Uterus (tissue), 3 donors: ENCODE measurements at regions not wholly inside any gene's neighbourhood (a gene's known extent, or its start where the extent isn't known, plus 50 kb on each side); places are given as distances from the start of the nearest gene placed in this dataset.

Source experiments
- DNase-seq, 2 donors: peaks; one replicate each; pipeline ENCODE4 v3.0.0-alpha.2; 2019 to 2020
- H3K27ac ChIP-seq, 2 donors: fragments of 200-600 bp; sonication (generic); 1 replicate in 1 of 2; 2 replicates in 1 of 2; pipeline ENCODE4 v1.5.1; 2016 to 2018
- H3K27me3 ChIP-seq, 2 donors: fragments of 200-600 bp; sonication (generic); one replicate each; pipeline ENCODE4 v1.5.1; 2018 to 2019; ENCODE audit warnings: control low read depth in 1 of 2
- H3K36me3 ChIP-seq, 2 donors: fragments of 200-600 bp; sonication (generic); one replicate each; pipeline ENCODE4 v1.5.1; 2019; ENCODE audit warnings: control low read depth in 1 of 2
- H3K4me1 ChIP-seq, 2 donors: fragments of 200-600 bp; sonication (generic); one replicate each; pipeline ENCODE4 v1.5.1; 2018 to 2019; ENCODE audit warnings: control low read depth in 1 of 2
- H3K4me3 ChIP-seq, 2 donors: fragments of 200-600 bp; sonication (generic); 1 replicate in 1 of 2; 2 replicates in 1 of 2; pipeline ENCODE4 v1.5.1; 2018 to 2019; ENCODE audit warnings: mild to moderate bottlenecking in 1 of 2
- H3K9me3 ChIP-seq, 2 donors: fragments of 200-600 bp; sonication (generic); one replicate each; pipeline ENCODE4 v1.5.1; 2019; ENCODE audit warnings: control low read depth in 1 of 2
- POLR2A ChIP-seq, 2 donors: fragments of 450-650 bp; IDR thresholded peaks; one replicate each; pipeline ENCODE4 v1.6.1; 2016; ENCODE audit warnings: antibody characterized with exemption in 2 of 2, mild to moderate bottlenecking in 1 of 2, moderate library complexity in 1 of 2
- intact Hi-C: fragments of 100-400 bp; cut with DNase I; formaldehyde crosslinking; loops from one replicate; pipeline ENCODE4 v1.15.1; 2023; ENCODE audit warnings: low total_unique reads
- TF ChIP-seq, protein P1 (sequence below), 4 experiments: fragments of 200-600 bp in 2 of 4; fragments of 450-650 bp in 2 of 4; sonication (generic) in 2 of 4; IDR thresholded peaks; one replicate each; pipeline ENCODE4 v1.5.1; 2016 to 2019; ENCODE audit warnings: antibody characterized with exemption in 4 of 4, mild to moderate bottlenecking in 2 of 4, moderate library complexity in 1 of 4
- donor health status: DM: yes; HTN: yes; CAD: no.

DNA sequence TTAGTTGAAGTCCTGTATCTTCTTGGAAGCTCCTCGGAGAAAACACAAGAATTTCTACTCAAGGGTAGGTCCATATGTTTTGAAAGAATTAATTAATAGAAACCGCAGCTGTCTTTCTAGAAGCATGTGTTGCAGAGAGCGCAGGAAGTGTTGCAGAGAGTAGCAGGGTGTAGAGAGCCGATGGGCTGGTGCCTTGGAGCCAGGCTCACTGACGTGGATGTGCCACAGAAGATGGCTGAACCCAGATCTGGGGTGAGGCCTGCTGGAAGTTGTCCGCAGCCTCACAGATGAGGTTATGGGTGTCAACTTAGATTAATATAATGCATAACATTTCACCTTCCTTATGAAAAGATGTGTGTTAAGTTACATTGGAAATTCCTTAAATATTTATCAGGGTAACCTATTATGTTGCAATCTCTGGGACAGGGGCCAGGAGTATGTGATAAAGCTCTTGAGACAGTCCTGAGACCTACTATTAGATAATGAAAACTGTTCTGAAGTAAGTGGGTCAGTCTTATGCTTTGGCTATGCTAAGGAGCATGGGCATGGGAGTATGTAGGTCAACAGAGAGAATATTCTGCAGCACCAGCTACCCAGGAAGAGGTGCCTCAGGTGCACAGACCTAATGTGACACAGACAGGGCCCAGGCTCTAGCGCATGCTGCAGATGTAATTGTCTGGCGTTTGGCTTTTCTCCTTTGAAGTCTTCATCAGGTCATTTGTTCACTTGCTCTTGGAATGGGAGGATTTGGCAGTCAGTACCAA, 973.3 kb downstream of the BCL11B start:
- TF ChIP-seq, protein P1, sequence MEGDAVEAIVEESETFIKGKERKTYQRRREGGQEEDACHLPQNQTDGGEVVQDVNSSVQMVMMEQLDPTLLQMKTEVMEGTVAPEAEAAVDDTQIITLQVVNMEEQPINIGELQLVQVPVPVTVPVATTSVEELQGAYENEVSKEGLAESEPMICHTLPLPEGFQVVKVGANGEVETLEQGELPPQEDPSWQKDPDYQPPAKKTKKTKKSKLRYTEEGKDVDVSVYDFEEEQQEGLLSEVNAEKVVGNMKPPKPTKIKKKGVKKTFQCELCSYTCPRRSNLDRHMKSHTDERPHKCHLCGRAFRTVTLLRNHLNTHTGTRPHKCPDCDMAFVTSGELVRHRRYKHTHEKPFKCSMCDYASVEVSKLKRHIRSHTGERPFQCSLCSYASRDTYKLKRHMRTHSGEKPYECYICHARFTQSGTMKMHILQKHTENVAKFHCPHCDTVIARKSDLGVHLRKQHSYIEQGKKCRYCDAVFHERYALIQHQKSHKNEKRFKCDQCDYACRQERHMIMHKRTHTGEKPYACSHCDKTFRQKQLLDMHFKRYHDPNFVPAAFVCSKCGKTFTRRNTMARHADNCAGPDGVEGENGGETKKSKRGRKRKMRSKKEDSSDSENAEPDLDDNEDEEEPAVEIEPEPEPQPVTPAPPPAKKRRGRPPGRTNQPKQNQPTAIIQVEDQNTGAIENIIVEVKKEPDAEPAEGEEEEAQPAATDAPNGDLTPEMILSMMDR (IDR thresholded peaks at IDR 0.05): no peak
- TF ChIP-seq POLR2A (IDR thresholded peaks at IDR 0.05): no peak
- H3K4me3 ChIP-seq: no peak overlapping the region
- intact Hi-C loops: no loop called here
- no peaks in the 10 kb centered on the region for H3K9me3 ChIP-seq
- no peak overlapping the region for H3K27ac ChIP-seq
- no peak for DNase-seq
- no peaks in the 10 kb centered on the region for H3K36me3 ChIP-seq
- no peaks in the 10 kb centered on the region for H3K27me3 ChIP-seq
- H3K4me1 ChIP-seq: no peaks in the 10 kb centered on the region

DNA sequence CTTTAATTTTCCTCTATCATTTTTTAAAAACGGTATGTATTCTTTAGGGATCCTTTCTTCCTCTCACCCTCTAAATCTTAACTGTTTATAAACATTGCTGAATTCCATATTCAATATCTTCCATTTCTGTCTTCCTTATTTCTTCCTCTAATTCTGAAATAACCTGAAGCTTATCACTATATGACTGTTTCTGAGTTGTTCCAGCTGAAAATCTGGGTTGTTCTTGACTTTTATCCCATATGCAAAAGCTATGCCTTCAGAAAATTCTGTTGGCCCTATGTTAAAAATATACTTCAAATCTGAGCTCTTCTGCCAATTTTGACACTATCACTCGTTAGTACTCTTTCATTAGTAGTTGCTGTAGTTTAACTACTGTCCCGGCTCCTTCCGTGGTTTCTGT, 970.3 kb downstream of the BCL11B start:
- Histone ChIP-seq H3K27ac (no peak overlapping the region), H3K4me1 (no peaks in the 10 kb centered on the region), H3K4me3 (no peak overlapping the region), H3K9me3 (no peaks in the 10 kb centered on the region), H3K27me3 (no peaks in the 10 kb centered on the region), H3K36me3 (no peaks in the 10 kb centered on the region)
- intact Hi-C loops: no loop called here
- DNase-seq: no peak
- TF ChIP-seq POLR2A (IDR thresholded peaks at IDR 0.05): no peak
- TF ChIP-seq, protein P1 (IDR thresholded peaks at IDR 0.05): no peak

DNA sequence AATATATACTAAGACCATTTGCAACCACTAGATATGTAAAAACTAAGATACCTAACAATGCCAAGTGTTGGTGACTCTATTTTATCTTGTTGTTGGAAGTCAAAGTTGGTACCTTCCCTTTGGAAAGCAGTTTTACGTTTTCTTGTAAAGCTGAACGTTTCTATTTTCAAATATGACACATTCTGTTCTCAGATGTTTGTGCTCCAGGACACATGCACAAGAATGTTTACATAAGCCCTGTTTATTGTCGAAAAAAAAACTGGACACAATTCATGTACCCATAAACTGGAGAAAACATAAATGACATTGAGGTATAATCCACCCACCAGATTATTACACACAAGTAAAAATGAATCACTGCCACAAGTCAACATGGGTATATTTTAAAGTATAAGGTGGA, 967.4 kb downstream of the BCL11B start:
- intact Hi-C loops: no loop called here
- no peak overlapping the region for H3K4me3 ChIP-seq
- DNase-seq: no peak
- H3K36me3 ChIP-seq: no peaks in the 10 kb centered on the region
- no peak overlapping the region for H3K27ac ChIP-seq
- TF ChIP-seq POLR2A (IDR thresholded peaks at IDR 0.05): no peak
- TF ChIP-seq, protein P1 (IDR thresholded peaks at IDR 0.05): no peak
- no peaks in the 10 kb centered on the region for H3K4me1 ChIP-seq
- H3K9me3 ChIP-seq: no peaks in the 10 kb centered on the region
- H3K27me3 ChIP-seq: no peaks in the 10 kb centered on the region

DNA sequence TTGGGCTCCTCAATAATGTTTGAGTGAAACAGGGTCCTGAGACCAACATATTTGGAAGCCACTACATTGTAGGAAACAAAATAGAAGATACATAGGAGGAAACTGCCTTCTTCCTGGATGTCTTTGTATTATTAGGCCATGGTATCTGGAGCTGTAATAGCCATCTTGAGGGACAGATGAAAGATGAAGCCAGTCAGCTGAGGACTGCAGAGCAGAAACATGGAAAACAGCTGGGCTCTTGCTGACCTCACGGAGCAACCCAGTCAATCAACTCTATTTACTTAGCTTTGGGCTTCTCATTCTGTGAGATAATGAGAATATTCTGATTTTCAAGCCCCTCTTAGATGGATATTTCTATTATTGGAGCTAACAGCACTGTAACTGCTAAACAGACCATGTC, 962.4 kb downstream of the BCL11B start:
- Histone ChIP-seq H3K27ac (no peak overlapping the region), H3K4me3 (no peak overlapping the region), H3K4me1 (no peaks in the 10 kb centered on the region), H3K36me3 (no peaks in the 10 kb centered on the region), H3K9me3 (no peaks in the 10 kb centered on the region), H3K27me3 (no peaks in the 10 kb centered on the region)
- DNase-seq: no peak
- TF ChIP-seq, protein P1 (IDR thresholded peaks at IDR 0.05): no peak
- no peak for TF ChIP-seq POLR2A (IDR thresholded peaks at IDR 0.05)
- intact Hi-C loops: no loop called here

DNA sequence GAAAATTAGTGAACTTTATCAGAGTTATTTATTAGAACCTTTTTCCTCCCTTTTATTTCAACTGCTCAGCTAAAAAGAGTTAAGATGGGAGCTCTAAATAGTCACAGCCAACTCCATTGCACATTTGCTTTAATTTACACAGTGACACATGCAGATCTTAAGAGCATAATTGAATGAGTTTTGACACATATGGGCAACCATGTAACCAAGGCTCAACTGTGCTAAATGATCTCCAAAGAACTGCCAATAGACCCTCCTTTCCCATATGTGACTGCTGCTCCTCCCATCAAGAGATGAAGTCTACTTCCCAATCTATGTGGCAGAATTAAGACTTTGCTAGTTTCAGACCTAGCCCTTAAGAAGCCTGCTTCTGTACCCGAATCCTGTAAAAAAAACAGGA, 960.0 kb downstream of the BCL11B start:
- no peak overlapping the region for H3K27ac ChIP-seq
- intact Hi-C loops: no loop called here

More for the DNA sequence above, 960.0 kb downstream of the BCL11B start:
- Histone ChIP-seq H3K27me3 (no peaks in the 10 kb centered on the region), H3K4me1 (no peaks in the 10 kb centered on the region), H3K9me3 (no peaks in the 10 kb centered on the region), H3K4me3 (no peak overlapping the region), H3K36me3 (no peaks in the 10 kb centered on the region)
- no peak for TF ChIP-seq POLR2A (IDR thresholded peaks at IDR 0.05)
- TF ChIP-seq, protein P1 (IDR thresholded peaks at IDR 0.05): no peak
- no peak for DNase-seq
